Keratinocyte (primary cell): ENCODE measurements at regions not wholly inside any gene's neighbourhood (a gene's known extent, or its start where the extent isn't known, plus 50 kb on each side); places are given as distances from the start of the nearest gene placed in this dataset.

ENCODE experiments used
- EZH2 ChIP-seq: IDR thresholded peaks from one replicate; pipeline ENCODE4 v1.6.1; 2012; ENCODE audit warnings: inconsistent platforms, mild to moderate bottlenecking, low read length, moderate library complexity
- TF ChIP-seq, protein P1 (sequence below), 3 experiments: IDR thresholded peaks in 1 of 3; conservative IDR thresholded peaks in 1 of 3; optimal IDR thresholded peaks in 1 of 3; 2 replicates in 2 of 3; 3 replicates in 1 of 3; pipeline versions ENCODE3 to v1.5.1; 2011; ENCODE audit warnings: low read length in 3 of 3, mild to moderate bottlenecking in 3 of 3, moderate library complexity in 2 of 3, control low read depth in 1 of 3, inconsistent platforms in 1 of 3; ENCODE audit not compliant: insufficient read depth in 2 of 3; ENCODE audit errors: extremely low read depth in 1 of 3

DNA sequence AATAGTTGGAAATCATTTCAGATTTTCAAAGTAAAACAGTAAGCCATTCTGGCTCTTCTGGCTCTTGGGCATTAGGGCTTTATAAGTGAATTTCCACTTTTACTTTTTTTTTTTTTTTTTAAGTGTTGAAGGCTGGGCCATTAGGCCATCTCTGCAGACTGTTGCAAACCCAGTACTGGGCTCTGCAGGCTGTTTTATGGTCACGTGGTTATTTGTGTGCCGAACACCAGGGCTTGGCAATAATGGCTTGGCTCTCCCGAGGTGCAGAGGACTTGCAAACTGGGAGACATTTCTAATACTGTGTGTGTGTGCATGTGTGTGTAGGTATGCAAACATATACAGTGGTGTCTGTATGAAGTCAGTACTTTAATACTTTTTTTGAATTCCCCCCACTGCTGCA is 194.9 kb upstream of the CDH5 start:
- TF ChIP-seq, protein P1, sequence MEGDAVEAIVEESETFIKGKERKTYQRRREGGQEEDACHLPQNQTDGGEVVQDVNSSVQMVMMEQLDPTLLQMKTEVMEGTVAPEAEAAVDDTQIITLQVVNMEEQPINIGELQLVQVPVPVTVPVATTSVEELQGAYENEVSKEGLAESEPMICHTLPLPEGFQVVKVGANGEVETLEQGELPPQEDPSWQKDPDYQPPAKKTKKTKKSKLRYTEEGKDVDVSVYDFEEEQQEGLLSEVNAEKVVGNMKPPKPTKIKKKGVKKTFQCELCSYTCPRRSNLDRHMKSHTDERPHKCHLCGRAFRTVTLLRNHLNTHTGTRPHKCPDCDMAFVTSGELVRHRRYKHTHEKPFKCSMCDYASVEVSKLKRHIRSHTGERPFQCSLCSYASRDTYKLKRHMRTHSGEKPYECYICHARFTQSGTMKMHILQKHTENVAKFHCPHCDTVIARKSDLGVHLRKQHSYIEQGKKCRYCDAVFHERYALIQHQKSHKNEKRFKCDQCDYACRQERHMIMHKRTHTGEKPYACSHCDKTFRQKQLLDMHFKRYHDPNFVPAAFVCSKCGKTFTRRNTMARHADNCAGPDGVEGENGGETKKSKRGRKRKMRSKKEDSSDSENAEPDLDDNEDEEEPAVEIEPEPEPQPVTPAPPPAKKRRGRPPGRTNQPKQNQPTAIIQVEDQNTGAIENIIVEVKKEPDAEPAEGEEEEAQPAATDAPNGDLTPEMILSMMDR (optimal IDR thresholded peaks at IDR 0.05 in 1 of 3, IDR thresholded peaks at IDR 0.05 in 1 of 3, conservative IDR thresholded peaks at IDR 0.05 in 1 of 3; ENCODE audit: extremely low read depth in 1 of 3, insufficient read depth in 2 of 3, low read length in 3 of 3) = no peak
- TF ChIP-seq EZH2 = no peak
